GM12873 (cell line): ENCODE measurements at regions not wholly inside any gene's neighbourhood (a gene's known extent, or its start where the extent isn't known, plus 50 kb on each side); places are given as distances from the start of the nearest gene placed in this dataset.

ENCODE experiments used
- CTCF ChIP-seq: IDR thresholded peaks from 2 replicates; pipeline ENCODE4 v1.5.1; 2012; ENCODE audit warnings: low read depth, mild to moderate bottlenecking, moderate library complexity, low read length, control low read depth; ENCODE audit not compliant: insufficient read depth; ENCODE audit errors: missing control alignments

- TF ChIP-seq CTCF = no peak
Observed at GRCh38 chr3:159182961-159183360, 381.1 kb downstream of the MFSD1 start.

DNA sequence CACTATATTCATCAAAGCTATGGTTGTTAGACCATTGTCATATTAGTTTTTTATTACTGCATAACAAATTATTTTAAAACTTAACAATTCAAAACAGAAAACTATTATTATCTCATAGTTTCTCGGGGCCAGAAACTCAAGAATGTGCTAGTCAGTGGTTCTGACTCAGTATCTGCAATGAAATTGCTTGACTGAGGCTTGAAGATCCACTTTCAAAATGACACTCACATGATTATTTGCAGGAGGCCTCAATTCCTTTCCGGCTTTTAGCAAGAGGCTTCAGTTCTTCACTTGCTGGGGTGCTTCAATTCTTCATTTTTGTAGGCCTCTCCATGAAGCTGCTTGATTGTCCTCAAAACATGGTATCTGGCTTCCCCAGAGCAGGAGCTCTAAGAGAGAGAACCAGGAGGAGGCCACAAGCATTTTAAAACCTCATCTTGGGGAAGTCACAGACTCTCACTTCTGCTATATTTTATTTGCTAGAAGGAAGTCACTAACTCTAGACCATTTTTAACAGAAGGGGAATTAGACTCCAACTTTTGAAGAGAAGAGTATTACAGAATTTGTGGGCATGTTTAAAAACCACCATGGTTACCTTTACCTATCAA lies 383.7 kb downstream of the MFSD1 start:
- no peak for TF ChIP-seq CTCF

DNA sequence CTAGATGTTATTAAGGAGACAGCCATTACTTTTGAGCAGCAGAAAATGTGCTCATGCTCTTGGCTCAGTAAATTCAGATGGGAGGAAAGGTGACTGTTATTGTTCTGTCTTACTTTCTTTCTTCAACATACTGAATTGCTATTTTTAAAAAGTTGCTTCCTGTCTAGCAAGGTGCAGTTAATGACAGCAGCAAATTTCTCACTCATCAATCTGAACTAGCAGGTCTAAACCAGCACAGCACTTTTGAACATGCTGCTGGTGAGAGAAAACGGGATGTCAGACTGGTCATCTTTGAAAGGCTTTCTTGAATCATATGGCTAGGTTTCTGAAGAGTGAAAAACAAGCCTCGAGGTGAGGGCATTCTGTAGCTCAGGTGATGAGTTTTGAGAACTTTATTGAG lies 384.7 kb downstream of the MFSD1 start:
- TF ChIP-seq CTCF = no peak

DNA sequence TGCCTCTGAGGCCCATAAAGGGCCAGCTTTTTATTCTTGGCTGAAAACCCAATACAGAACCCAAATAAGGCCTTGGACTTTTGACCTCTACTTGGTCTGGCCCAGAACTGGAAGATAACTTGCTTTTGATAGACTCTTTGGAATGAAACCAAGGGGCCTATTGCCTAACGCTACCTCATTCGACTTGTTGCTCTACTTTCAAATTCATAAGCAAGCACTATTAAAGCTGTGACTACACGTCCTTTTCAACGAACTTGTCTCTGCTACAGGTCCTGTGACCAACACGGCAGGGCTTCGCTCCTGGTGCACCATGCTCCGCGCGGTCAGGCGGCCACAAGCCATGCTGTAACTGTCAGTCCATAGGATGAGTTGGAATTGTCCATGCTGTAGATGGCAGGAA lies 385.4 kb downstream of the MFSD1 start:
- no peak for TF ChIP-seq CTCF

DNA sequence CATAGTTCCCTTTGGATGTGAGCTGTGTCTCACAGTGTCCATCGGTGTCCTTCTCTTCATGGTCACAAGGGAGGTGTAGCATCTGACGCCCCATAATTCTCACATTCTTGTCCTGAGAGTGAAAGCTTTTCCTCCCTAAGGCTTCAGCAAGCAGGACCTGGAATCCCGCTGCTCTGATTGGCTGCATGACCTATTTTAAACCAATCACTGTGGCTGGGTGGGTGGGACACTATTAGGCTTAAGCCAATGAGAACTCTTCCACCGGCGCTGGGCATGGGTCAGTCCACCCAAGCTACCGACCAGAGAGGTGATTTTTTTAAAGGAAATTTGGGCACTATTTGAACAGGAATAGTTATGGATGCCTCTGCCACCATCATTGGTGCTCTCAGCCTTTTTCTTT lies 385.9 kb downstream of the MFSD1 start:
- no peak for TF ChIP-seq CTCF

- no peak for TF ChIP-seq CTCF
Observed at GRCh38 chr3:159189994-159190669, 388.3 kb downstream of the MFSD1 start.

DNA sequence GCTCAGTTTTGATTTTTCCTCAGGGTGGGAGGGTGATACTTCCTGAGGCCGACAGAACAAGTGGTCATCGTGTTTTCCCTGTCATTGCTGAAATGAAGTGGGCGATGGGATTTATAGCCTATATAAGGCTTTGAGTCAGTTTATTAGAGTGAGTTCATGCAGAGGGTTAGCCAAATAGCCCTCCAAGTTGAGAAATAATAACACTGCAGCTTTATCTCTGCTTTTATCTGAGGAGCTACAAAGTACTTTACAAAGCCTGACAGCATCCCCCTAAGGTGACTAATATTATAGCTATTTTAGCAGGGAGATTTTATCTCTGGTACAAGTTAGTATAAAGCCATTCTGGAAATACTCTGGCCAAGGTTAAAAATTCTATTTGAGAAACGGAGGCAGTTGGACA lies 389.6 kb downstream of the MFSD1 start:
- TF ChIP-seq CTCF = no peak
